ENCODE measurements at regions not wholly inside any gene's neighbourhood (a gene's known extent, or its start where the extent isn't known, plus 50 kb on each side); places are given as distances from the start of the nearest gene placed in this dataset.

DNA sequence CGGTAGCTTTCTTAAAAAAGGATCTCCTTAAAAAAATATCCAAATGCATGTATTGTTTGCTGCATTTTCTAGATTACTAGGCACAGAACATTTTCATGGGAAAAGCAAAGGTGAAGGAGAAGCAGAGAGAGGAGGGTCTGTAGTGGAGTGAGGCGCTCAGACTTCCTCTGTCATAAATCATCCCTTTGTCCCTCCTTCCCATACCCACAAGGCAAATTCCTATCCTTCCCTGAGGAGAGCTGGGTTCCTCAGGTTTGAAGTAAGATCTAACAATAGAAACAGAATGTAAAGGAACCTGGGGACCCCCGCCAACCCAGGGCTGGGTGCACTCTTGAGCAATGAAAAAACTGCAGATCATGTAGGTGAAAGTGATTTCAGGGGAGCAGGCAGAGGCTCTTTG, 149.2 kb upstream of the ANKH start:
- TF ChIP-seq, protein P1, sequence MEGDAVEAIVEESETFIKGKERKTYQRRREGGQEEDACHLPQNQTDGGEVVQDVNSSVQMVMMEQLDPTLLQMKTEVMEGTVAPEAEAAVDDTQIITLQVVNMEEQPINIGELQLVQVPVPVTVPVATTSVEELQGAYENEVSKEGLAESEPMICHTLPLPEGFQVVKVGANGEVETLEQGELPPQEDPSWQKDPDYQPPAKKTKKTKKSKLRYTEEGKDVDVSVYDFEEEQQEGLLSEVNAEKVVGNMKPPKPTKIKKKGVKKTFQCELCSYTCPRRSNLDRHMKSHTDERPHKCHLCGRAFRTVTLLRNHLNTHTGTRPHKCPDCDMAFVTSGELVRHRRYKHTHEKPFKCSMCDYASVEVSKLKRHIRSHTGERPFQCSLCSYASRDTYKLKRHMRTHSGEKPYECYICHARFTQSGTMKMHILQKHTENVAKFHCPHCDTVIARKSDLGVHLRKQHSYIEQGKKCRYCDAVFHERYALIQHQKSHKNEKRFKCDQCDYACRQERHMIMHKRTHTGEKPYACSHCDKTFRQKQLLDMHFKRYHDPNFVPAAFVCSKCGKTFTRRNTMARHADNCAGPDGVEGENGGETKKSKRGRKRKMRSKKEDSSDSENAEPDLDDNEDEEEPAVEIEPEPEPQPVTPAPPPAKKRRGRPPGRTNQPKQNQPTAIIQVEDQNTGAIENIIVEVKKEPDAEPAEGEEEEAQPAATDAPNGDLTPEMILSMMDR (IDR thresholded peaks at IDR 0.05) = no peak
- TF ChIP-seq POLR2A (IDR thresholded peaks at IDR 0.05) = no peak
